GM12872 (cell line): ENCODE measurements at regions not wholly inside any gene's neighbourhood (a gene's known extent, or its start where the extent isn't known, plus 50 kb on each side); places are given as distances from the start of the nearest gene placed in this dataset.

Experiments used
- TF ChIP-seq, protein P1 (sequence below): IDR thresholded peaks from 3 replicates; pipeline ENCODE4 v1.5.1; 2011; ENCODE audit warnings: low read depth, mild to moderate bottlenecking, low read length, moderate library complexity; ENCODE audit not compliant: insufficient read depth

- TF ChIP-seq, protein P1, sequence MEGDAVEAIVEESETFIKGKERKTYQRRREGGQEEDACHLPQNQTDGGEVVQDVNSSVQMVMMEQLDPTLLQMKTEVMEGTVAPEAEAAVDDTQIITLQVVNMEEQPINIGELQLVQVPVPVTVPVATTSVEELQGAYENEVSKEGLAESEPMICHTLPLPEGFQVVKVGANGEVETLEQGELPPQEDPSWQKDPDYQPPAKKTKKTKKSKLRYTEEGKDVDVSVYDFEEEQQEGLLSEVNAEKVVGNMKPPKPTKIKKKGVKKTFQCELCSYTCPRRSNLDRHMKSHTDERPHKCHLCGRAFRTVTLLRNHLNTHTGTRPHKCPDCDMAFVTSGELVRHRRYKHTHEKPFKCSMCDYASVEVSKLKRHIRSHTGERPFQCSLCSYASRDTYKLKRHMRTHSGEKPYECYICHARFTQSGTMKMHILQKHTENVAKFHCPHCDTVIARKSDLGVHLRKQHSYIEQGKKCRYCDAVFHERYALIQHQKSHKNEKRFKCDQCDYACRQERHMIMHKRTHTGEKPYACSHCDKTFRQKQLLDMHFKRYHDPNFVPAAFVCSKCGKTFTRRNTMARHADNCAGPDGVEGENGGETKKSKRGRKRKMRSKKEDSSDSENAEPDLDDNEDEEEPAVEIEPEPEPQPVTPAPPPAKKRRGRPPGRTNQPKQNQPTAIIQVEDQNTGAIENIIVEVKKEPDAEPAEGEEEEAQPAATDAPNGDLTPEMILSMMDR, result no peak
Observed at GRCh38 chr10:65847436-65848230, 1078.2 kb upstream of the LRRTM3 start.

DNA sequence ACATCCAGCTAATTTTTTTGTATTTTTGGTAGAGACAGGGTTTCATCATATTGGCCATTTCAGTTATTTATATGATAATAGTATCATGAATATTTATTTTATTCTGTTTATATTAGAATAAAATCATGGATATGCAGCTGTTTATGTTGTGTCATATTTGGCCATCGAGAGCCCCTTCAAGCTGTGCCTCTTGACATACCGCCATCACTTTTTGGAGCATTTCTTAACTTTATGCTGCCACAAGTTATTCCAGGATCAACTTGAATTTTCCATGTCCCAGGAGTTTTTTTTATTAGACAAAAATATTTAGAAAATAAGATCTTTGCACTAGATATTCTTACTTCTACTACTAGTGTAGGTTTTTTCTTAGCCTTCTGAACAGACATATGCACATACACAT, 1067.0 kb upstream of the LRRTM3 start:
- TF ChIP-seq, protein P1, result no peak

- TF ChIP-seq, protein P1, result no peak
Observed at GRCh38 chr10:65861249-65861648, 1064.6 kb upstream of the LRRTM3 start.
